GM18951 (cell line): ENCODE measurements at regions not wholly inside any gene's neighbourhood (a gene's known extent, or its start where the extent isn't known, plus 50 kb on each side); places are given as distances from the start of the nearest gene placed in this dataset.
"Not testable (repeated sequence)": the region's sequence is repeated elsewhere in the genome, so short reads cannot be mapped to it uniquely, and the experiment has no call there.

Experiments used
- POLR2A ChIP-seq: IDR thresholded peaks from 4 replicates; pipeline ENCODE4 v1.6.1; 2011; ENCODE audit warnings: mild to moderate bottlenecking; ENCODE audit not compliant: insufficient read length, insufficient read depth; ENCODE audit errors: extremely low read depth
- in situ Hi-C: fragments of 300-500 bp; cut with MboI; formaldehyde crosslinking; loops from one replicate; pipeline ENCODE4 v1.12.0; 2022; ENCODE audit warnings: low sequenced_read_pairs, mixed read lengths, inconsistent platforms; ENCODE audit not compliant: unreplicated experiment

DNA sequence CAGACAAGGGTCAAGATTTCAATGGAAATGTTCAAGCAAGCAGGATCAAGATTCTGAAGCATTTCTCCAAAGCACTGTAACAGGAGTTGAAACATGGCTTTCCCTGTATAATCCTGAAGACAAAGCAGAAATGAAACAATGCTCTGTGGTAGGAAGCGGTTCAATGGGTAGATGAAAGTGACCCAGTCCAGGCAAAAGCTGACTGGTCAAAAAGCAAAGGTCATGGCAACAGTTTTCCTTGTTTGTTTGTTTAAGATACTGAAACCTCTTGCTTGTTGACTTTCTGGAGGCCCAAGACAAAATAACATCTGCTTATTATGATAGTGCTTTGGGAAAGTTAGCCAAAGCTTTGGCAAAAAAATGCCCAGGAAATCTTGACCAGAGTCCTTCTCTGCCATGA lies 1343.9 kb upstream of the PCDH9 start:
- in situ Hi-C loops: no loop called here
- no peak for TF ChIP-seq POLR2A

DNA sequence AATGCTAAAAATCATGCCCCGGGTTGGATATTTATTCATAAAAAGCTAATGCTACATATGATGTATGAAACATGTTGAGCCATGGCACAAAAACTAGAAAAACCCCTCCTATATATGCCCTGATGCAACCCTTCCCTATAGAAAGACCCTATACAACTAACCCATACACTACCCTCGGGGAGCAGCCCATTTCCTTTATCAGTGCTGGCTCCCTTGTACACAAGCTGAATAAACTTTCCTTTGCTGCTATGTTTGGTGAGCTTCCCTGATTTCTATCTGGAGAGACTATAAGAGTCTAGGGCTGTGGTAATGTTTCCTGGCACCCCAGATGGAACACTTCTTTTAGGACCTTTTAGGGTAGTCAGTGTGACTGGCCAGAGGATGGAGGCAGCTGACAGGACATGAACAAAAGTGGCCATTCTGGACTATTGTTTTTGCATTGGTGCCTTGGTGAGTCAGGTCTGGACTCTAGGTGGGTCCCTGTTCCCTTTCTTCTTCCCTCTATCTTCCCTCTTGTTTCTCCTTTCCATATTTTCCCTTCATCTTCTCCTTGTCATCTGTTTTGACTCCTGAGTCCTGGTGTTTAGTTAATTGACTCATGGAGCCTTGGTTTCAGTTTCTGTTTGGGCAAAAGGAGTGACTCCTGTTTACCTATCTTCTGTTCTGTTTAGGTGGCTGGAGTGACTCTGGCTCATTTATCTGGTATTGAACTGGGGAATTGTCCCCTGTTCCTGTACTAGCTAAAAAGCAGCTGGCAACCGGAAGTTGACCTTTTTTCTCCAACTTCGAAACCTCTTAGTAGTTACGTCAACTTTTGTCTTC lies 1321.8 kb upstream of the PCDH9 start:
- in situ Hi-C loops: no loop called here
- TF ChIP-seq POLR2A: no peak

DNA sequence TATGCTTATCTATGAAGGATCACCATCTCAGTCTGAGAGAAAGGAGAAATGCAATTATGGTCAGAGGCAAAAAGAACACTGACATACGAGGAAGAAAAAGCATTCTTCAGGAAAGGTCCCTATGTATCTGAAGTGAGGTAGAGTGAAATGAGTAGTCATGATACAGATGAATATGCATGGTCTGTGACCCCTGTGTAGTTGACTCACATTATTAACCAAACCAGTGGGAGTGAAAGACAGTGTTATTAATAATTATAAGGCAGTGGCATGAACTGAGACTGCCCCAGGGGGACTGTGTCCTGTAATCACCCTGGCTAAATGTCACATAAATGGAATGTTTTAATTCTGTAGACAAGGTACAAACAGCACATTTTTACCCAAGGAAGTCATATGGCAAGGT lies 1320.2 kb upstream of the PCDH9 start:
- in situ Hi-C loops: no loop called here
- no peak for TF ChIP-seq POLR2A

DNA sequence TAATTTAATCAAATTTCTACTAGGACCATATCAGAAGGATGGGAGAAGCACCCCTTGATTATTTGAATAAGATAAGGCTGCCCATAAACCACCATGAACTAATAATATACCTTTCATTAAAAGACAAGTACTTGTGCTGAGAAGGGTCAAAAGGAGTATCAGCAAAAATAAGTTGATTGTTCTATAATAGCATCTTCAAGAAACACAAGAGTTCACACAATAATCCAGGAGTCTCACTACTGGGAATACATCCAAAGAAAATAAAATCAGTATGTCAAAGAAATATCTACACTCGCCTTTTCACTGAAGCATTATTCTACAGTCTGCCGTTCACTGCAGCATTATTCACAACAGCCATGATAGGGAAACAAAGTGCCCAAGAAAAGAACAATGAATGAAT lies 1310.1 kb upstream of the PCDH9 start:
- TF ChIP-seq POLR2A: no peak
- in situ Hi-C loops: no loop called here

DNA sequence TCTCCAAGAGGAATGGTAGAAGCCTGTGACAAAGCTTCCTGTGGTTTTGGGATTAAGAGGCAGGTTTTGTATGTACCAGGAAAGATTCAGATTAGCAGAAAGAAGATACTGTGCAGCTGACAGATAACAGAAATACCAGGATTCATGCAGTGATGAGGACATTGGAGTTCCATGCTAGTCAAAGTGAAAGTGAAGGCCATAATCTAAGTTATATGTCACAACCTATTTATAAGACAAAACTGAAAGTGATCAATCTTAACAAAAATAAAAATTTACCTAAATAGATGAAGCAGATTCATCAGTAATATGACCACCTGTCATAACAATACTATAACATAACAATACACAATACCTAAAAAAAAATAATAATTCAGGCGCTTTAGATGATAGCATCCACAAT lies 1305.2 kb upstream of the PCDH9 start:
- no peak for TF ChIP-seq POLR2A
- in situ Hi-C loops: no loop called here

DNA sequence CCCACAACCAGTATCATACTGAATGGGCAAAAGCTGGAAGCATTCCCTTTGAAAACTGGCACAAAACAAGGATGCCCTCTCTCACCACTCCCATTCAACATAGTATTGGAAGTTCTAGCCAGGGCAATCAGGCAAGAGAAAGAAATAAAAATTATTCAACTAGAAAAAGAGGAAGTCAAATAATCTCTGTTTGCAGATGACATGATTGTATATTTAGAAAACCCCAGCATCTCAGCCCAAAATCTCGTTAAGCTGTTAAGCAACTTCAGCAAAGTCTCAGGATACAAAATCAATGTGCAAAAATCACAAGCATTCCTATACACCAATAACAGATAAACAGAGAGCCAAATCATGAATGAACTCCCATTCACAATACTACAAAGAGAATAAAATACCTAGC lies 1297.0 kb upstream of the PCDH9 start:
- in situ Hi-C loops: not testable (repeated sequence)

DNA sequence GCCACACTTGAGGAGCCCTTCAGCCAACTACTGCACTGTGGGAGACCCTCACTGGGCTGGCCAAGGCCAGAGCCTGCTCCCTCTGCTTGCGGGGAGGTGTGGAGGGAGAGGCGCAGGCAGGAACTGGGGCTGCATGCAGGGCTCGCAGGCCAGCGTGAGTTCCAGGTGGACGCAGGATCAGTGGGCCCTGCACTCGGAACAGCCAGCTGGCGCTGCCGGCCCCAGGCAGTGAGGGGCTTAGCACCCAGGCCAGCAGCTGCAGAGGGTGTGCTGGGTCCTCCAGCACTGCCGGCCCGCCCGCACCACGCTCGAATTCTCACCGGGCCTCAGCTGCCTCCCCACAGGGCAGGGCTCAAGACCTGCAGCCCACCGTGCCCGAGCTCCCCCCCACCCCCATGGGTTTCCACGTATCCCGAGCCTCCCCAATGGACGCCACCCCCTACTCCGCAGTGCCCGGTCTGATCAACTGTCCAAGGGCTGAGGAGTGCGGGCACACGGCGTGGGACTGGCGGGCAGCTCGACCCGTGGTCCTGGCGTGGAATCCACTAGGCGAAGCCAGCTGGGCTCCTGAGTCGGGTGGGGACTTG lies 1293.8 kb upstream of the PCDH9 start:
- in situ Hi-C loops: no loop called here

DNA sequence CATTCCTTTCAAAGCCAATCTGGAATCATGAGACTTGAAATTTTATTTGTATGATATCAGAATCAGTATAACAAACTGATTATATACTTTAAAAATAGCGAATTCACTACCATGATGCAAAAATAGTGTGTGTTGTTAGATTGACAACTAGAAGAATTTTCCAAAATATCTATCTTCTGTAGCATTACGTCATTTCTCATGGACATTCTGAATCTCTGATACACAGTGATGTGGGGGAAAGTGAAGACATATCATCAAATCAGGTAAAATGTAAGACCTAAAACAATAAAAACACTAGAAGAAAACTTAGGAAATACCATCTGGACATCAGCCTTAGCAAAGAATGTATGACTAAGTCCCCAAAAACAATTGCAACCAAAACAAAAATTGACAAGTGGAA lies 1292.0 kb upstream of the PCDH9 start:
- TF ChIP-seq POLR2A: no peak

More for the DNA sequence above, 1293.8 kb upstream of the PCDH9 start:
- no peak for TF ChIP-seq POLR2A

DNA sequence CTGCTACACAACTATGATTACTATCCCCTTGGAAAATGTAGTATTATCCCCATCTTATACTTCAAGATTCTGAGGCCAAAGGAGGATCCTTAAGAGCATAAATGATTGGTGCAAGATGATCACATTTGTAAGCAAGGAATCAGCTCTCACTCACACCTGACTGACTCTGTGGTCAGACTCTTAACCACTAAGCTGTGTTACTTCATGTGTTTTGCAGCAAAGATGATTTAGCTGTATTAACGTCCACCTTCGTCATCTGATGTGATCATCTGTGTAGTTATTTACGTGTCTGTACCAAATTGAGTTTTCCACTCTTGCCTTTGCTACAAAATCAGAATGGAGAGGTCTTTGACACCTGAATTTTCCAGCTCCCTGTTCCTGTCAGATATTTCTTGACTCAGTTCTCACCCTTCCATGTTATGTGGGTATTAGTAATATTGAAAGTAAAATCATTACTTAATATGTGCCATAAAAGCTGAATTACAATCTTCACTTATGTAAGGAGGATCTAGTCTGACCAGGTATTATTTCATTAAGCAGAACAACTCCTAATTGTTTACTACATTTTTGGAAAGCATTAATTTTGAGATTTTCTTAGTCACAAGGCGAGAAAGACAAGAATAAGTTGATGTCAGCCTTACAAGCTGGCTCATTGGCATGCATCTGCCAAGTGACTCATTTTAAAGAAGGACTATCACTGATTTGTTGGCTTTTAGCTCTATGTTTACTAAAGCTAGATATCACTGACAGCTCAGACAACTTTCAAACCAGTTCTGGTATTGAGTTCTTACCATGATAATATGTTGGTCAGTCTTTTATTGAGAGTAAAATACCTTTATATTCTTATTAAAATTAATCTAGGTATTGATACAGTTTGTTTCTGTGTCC lies 1279.8 kb upstream of the PCDH9 start:
- in situ Hi-C loops: no loop called here

More for the DNA sequence above, 1292.0 kb upstream of the PCDH9 start:
- in situ Hi-C loops: no loop called here

DNA sequence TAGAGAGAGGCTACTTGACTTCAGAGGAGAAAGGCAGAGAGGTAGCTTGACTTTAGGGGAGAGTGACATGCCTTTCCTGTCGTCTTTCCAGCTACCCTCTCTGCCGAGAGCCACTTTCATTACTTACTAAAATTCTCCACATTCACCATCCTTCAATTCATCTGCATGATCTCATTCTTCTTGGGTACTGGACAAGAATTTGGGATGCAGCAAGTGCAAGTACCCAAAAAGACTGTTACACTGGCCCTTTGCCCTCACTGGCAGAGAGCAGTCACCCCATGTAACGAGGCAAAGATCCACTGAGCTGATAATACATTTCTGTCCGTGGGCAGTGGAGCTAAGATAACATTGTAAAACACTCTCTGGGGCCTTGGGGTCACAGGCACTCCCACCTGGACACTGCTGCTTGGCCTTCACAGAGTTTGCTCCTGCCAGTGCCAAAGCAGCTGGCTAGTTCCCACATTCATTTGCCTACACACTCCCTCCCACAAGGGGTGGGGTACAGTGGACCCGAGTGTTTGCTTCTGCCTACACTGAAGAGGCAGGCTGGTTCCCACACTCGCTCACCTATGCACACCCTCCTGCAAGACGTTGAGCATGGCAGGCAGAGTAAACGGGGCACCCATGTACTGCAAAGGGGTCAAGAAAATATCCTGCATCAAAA lies 1276.9 kb upstream of the PCDH9 start:
- no peak for TF ChIP-seq POLR2A
- in situ Hi-C loops: no loop called here

More for the DNA sequence above, 1279.8 kb upstream of the PCDH9 start:
- TF ChIP-seq POLR2A: no peak

DNA sequence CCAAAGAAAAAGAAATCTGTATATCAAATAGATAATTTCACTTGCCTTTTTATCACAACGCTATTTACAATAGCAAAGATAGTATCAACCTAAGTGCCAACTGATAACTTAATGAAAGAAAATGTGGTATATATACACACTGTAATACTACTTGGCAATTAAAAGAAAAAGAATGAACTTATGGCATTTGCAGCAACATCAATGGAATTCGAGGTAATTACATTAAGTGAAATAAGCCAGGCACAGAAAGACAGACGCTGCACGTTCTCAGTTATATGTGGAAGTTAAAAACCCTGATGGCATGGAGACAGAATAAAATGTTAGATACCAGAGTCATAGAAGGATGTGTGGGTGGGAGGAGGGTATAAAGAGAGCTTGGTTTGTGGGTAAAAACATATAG lies 1260.5 kb upstream of the PCDH9 start:
- in situ Hi-C loops: no loop called here

DNA sequence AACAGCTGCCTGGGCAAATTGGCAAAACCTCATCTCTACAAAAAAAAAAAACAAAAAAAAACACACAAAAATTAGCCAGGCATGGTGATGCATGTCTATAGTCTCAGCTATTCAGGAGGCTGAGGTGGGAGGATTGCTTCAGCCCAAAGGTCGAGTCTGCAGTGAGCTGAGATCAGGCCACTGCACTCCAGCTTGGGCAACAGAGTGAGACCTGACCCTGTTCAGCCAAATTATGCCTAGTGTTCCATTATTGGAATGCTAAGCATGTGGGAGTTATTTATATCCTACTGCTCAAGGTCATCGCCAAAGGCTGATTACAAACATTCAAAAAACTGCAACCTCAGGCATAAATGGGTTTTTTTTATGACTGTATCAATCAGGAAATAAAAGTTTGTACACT lies 1251.0 kb upstream of the PCDH9 start:
- TF ChIP-seq POLR2A: no peak
- in situ Hi-C loops: no loop called here

More for the DNA sequence above, 1260.5 kb upstream of the PCDH9 start:
- no peak for TF ChIP-seq POLR2A

DNA sequence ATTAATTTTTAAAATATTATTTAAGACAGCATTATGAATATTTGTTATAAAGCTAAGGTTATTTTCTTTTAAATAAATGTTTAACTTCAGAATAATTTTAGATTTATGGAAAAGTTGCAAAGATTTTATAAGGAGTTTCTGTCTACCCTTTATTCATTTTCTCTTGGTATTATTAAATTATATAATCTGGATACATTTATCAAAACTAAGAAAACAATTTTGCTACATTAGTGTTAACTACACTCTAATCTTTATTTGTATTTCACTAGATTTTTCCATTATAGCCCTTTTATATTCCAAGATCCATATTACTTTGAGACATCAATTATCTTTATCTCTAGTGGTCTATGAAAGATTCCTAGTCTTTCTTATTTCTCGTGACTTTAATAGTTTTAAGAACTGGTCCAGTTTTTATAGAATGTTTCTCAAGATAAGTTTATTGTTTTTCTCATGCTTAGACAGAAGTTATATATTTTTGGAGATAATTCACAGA lies 1243.7 kb upstream of the PCDH9 start:
- TF ChIP-seq POLR2A: no peak
- in situ Hi-C loops: no loop called here
